Stimulated activated CD4-positive, alpha-beta T cell treated with anti-CD3 and anti-CD28 coated beads, Interleukin-1b, Interleukin-23, amount 100 ng/mL, for 1 hour (primary cell): ENCODE measurements at regions not wholly inside any gene's neighbourhood (a gene's known extent, or its start where the extent isn't known, plus 50 kb on each side); places are given as distances from the start of the nearest gene placed in this dataset.

Experiments used
- DNase-seq, 2 donors: peaks; one replicate each; pipeline ENCODE4 v3.0.0-alpha.2; 2020; ENCODE audit warnings: low read depth in 2 of 2

- DNase-seq = no peak
Measured at GRCh38 chr5:2603272-2603575, 148.3 kb downstream of the IRX2 start.

GRCh38 chr5:2602451-2603271 lies 148.8 kb downstream of the IRX2 start:
- no peak for DNase-seq

- DNase-seq = no peak
Measured at GRCh38 chr5:2598503-2598902, 153.0 kb downstream of the IRX2 start.

GRCh38 chr5:2594701-2595100 lies 156.8 kb downstream of the IRX2 start:
- no peak for DNase-seq

- DNase-seq = no peak
Measured at GRCh38 chr5:2592766-2593165, 158.7 kb downstream of the IRX2 start.

GRCh38 chr5:2591777-2592453 lies 159.6 kb downstream of the IRX2 start:
- no peak for DNase-seq

- DNase-seq = no peak
Measured at GRCh38 chr5:2588850-2589501, 162.5 kb downstream of the IRX2 start.

GRCh38 chr5:2587189-2588031 lies 164.1 kb downstream of the IRX2 start:
- DNase-seq = no peak

- no peak for DNase-seq
Measured at GRCh38 chr5:2586016-2586715, 165.3 kb downstream of the IRX2 start.

- no peak for DNase-seq
Measured at GRCh38 chr5:2584579-2585269, 166.8 kb downstream of the IRX2 start.

GRCh38 chr5:2582507-2582906 lies 169.0 kb downstream of the IRX2 start:
- no peak for DNase-seq

GRCh38 chr5:2582106-2582505 lies 169.4 kb downstream of the IRX2 start:
- no peak for DNase-seq

GRCh38 chr5:2581418-2581817 lies 170.1 kb downstream of the IRX2 start:
- DNase-seq = no peak

- DNase-seq = no peak
Measured at GRCh38 chr5:2579126-2579525, 172.4 kb downstream of the IRX2 start.

- DNase-seq = no peak
Measured at GRCh38 chr5:2577312-2578036, 174.0 kb downstream of the IRX2 start.

- DNase-seq = no peak
Measured at GRCh38 chr5:2576823-2577222, 174.7 kb downstream of the IRX2 start.

GRCh38 chr5:2575871-2576270 lies 175.6 kb downstream of the IRX2 start:
- DNase-seq = no peak

GRCh38 chr5:2575292-2575691 lies 176.2 kb downstream of the IRX2 start:
- no peak for DNase-seq

GRCh38 chr5:2574155-2574554 lies 177.3 kb downstream of the IRX2 start:
- DNase-seq = no peak

GRCh38 chr5:2570586-2570985 lies 180.9 kb downstream of the IRX2 start:
- DNase-seq = no peak
